IPS-18c (cell line): ENCODE measurements at regions not wholly inside any gene's neighbourhood (a gene's known extent, or its start where the extent isn't known, plus 50 kb on each side); places are given as distances from the start of the nearest gene placed in this dataset.
"Not testable (repeated sequence)": the region's sequence is repeated elsewhere in the genome, so short reads cannot be mapped to it uniquely, and the experiment has no call there.

Experiments
- H3K4me3 ChIP-seq: 2 replicates; pipeline ENCODE4 v1.7.0; 2013; ENCODE audit warnings: low read depth, mild to moderate bottlenecking, low read length, moderate library complexity; ENCODE audit not compliant: insufficient read depth
- H3K9me3 ChIP-seq: one replicate; pipeline ENCODE4 v1.6.1; 2013; ENCODE audit warnings: mild to moderate bottlenecking, low read length, moderate library complexity; ENCODE audit not compliant: control insufficient read depth, insufficient read depth

GRCh38 chr9:115808108-115808507, 345.5 kb upstream of the PAPPA start:
- no peak overlapping the region for H3K4me3 ChIP-seq
- no peaks in the 10 kb centered on the region for H3K9me3 ChIP-seq

DNA sequence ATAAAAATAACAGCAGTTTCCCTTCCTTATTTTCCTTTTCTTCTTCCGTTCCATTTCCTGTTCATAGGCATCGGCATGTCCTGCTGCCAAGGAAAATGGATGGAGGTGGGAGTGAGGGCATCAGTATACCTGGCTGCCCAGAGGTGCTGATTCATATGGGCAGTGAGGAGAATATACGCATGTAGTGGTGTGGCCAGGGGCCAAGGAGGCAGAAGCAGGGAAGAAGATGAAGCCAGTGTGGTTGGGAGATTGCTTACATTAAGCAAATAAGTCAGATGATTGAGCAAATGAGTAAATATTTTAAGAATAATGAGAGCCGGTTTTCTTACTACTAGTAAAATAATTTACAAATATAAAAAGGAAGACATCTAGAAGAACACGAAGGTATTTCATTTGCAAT, 344.9 kb upstream of the PAPPA start:
- Histone ChIP-seq H3K4me3 (no peak overlapping the region), H3K9me3 (no peaks in the 10 kb centered on the region)

DNA sequence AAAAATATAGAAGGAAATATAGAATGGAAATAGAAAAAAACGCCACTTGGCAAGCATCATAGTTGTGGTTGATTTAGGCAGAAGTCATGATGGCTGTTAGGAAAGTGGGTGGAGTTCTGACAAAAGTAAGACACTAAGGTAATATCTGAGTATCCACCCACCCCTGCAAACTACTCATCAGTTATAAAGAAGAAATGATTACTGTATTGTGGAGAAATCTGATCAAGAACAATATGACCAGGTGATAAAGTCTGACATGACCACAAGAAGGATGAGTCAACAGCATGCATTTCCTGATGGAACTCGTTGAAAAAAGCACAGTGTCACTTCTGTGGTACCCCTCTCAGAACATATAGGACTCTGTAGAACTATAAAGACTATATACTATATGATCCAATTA, 343.4 kb upstream of the PAPPA start:
- H3K9me3 ChIP-seq: no peaks in the 10 kb centered on the region
- H3K4me3 ChIP-seq: no peak overlapping the region

GRCh38 chr9:115814081-115814480, 339.5 kb upstream of the PAPPA start:
- Histone ChIP-seq H3K4me3 (no peak overlapping the region), H3K9me3 (no peaks in the 10 kb centered on the region)

DNA sequence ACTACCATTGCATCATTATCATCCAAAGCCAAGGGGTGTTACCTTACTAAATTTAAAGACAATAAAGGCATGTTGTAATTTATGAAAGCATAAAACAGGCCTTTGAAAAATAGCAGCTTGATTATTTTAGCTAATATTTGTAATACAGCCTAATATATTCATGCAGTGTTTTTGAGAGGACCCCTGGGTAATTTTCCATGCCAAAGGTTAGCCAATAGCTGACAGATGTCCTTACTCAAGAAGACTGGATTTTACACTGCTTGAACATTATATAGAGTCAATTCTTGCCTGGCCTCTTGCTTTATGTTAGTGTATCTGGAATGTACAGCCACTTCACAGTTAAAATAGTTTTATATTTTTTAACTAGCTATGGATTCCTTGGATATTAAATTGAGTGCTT, 337.8 kb upstream of the PAPPA start:
- no peaks in the 10 kb centered on the region for H3K9me3 ChIP-seq
- no peak overlapping the region for H3K4me3 ChIP-seq

GRCh38 chr9:115818651-115819050, 334.9 kb upstream of the PAPPA start:
- H3K4me3 ChIP-seq, H3K9me3 ChIP-seq: not testable (repeated sequence)

GRCh38 chr9:115832031-115832430, 321.6 kb upstream of the PAPPA start:
- H3K4me3 ChIP-seq: no peak overlapping the region
- no peaks in the 10 kb centered on the region for H3K9me3 ChIP-seq

DNA sequence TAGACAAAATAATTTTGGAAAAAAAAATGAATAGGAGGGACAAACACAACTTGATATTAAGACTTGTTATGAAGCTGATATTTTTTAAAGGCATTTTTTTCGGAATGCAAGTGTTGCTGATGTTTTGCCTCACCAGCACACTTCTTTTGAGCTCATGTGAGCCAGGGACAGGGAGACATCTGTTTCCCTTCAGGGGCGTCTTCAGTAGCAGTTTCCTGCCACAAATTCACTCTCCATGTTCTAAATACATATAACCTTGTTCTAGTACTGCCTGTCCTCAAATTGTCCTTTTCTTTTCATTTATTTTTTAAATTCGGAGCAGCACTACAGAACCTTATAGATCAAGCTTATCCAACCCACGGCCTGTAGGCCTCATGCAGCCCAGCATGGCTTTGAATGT, 316.0 kb upstream of the PAPPA start:
- H3K4me3 ChIP-seq: no peak overlapping the region
- peaks cover 2% of the 10 kb centered on the region for H3K9me3 ChIP-seq

DNA sequence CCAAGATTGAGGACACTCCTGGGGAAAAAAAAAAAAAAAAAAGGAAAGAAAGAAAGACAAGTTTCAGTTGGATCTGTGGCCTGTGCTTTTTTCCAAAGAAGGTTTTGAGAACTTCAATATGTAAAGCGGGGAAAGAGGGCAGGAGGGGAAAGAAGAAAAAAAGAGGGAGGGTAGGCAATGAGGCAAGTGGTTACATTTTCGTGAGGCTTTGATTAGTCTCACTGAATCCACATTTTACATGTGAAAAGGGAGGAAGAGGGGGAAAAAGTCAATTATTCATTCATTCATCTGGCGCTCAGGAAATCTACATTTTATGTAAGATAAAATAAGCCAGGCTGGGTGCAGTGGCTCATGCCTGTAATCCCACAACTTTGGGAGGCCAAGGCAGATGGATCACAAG, 315.2 kb upstream of the PAPPA start:
- peaks cover 2% of the 10 kb centered on the region for H3K9me3 ChIP-seq
- no peak overlapping the region for H3K4me3 ChIP-seq

DNA sequence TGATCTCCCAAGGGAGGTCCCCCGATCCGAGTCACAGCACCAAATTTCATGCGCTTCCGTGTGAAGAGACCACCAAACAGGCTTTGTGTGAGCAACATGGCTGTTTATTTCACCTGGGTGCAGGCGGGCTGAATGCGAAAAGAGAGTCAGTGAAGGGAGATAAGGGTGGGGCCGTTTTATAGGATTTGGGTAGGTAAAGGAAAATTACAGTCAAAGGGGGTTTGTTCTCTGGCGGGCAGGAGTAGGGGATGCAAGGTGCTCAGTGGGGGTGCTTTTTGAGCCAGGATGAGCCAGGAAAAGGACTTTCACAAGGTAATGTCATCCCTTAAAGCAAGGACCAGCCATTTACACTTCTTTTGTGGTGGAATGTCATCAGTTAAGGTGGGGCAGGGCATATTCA, 309.2 kb upstream of the PAPPA start:
- not testable (repeated sequence) for H3K9me3 ChIP-seq
- H3K4me3 ChIP-seq: peak overlapping the region; percentile 41; the same call in 1 of the 2 replicates

DNA sequence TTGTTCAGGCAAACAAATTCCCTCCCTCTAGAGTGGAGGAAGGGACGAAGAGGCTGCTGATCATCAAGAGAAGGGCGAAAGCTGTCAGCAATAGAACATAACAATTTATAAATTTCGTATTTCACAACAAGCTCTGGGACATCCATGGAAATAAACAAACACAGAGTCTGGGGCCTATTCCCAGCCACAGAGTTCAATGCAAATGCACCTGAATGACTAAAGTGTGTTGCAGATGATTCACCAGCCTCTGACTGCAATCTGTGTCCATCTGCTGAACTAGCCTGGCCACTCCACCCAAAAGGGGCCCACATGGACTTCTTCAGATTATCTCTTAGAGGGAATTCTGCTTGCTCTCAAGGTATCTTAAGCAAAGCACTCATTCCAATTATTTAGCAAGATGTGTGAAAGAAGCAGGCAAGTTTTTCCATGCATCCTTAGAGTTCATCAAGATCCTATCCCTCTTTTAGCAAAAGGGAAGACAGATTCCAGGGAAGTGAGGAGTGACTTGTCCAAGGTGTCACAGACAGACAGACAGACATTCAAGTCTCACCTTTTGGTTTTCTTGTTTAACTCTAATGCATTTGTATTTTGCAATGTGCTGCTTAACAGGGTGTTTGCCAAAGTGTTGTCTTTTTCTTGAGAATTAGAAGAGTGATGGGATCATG, 307.8 kb upstream of the PAPPA start:
- Histone ChIP-seq H3K4me3 (no peak overlapping the region), H3K9me3 (peaks cover 2% of the 10 kb centered on the region)

- H3K4me3 ChIP-seq: no peak overlapping the region
- peaks cover 2% of the 10 kb centered on the region for H3K9me3 ChIP-seq
These were observed 306.4 kb upstream of the PAPPA start for GRCh38 chr9:115847216-115847615.

DNA sequence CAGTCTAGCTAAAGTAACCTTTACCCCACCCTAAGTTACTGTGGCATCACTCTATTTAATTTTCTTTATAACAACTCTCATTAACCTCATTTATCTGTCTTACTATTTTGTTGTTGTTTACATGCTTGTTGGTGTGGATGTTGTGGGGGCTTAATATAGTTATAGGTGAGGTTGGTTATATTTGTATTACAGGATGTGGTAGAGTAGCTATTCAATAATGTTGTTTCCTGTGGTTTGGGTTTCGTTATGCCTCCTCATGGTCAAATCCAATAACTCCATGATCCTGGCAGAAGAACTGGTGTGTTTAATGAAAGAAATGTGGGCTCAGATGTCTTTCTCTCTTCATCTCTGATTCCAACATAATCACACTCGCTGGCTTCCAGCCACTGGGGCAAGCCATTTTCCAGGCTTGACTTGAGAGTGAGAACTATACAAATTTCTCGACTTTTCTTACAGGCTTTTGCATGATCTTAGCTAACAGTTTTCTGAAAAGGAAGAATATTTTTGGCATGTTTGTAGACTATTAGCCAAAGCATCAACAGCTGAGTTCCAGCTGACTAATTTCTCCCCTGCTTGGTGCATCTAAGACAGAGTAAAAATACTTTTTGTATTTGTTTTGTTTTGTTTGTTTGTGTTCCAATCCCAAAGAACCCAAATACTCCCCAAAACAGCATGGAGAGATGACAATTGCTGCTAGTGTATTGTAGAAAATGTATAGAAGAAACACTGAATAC, 303.7 kb upstream of the PAPPA start:
- no peak overlapping the region for H3K4me3 ChIP-seq
- H3K9me3 ChIP-seq: peaks cover 2% of the 10 kb centered on the region

- H3K4me3 ChIP-seq: no peak overlapping the region
These were observed 302.9 kb upstream of the PAPPA start for GRCh38 chr9:115850548-115851304.

DNA sequence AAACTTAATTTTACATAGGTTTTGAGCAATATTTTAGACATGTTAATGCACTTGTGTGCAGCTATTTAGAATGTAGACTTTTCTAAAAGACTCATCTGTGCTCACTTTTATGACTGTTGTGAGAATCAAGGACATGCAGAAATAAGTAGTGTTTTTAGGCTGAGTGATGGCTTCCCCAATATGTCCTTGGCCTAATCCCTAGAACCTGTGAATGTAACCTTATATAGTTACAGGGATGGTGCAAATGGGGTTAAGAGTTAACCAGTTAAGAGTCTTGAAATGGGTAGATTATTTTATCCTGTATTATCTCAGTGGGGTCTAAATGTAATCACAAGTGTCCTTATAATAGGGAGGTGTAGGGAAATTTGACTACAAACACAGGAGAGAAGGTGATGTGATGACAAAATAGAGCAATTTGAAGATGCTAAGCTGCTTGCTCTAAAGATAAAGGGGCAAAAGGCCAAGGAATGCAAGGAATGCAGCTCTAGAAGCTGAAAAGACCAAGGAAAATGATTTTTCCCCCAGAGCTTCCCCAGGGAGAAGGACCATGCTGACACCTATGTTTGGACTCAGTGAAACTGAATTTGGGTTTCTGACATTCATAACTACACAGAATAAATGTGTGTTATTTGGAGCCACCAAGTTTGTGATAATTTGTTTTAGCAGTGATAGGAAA, 298.0 kb upstream of the PAPPA start:
- Histone ChIP-seq H3K4me3 (no peak overlapping the region), H3K9me3 (no peaks in the 10 kb centered on the region)

More at GRCh38 chr9:115850548-115851304, 302.9 kb upstream of the PAPPA start:
- peaks cover under 1% of the 10 kb centered on the region for H3K9me3 ChIP-seq

- H3K9me3 ChIP-seq, H3K4me3 ChIP-seq: not testable (repeated sequence)
These were observed 295.2 kb upstream of the PAPPA start for GRCh38 chr9:115858421-115858820.

GRCh38 chr9:115862021-115862420, 291.6 kb upstream of the PAPPA start:
- Histone ChIP-seq H3K4me3 (no peak overlapping the region), H3K9me3 (no peaks in the 10 kb centered on the region)

DNA sequence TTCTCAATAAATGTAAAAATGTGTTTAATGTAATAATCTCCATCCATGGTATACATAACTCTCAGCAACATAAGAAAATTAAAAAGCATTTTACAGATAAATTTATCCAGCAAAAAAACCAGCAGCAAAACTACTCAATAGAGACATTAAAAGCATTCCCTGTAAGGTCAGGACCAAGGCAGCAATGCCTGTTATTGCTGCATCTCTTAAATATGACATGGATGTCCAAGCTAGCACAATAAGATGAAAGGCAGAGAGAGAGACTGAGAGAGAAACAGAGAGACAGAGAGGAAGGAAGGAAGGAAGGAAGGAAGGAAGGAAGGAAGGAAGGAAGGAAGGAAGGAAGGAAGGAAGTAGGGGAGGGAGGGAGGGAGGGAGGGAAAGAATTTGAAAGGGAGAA, 289.0 kb upstream of the PAPPA start:
- no peaks in the 10 kb centered on the region for H3K9me3 ChIP-seq
- H3K4me3 ChIP-seq: no peak overlapping the region
